Rectal smooth muscle tissue (tissue), 1 donor: ENCODE measurements at regions not wholly inside any gene's neighbourhood (a gene's known extent, or its start where the extent isn't known, plus 50 kb on each side); places are given as distances from the start of the nearest gene placed in this dataset.

Source experiments
- H3K27ac ChIP-seq: one replicate; pipeline ENCODE4 v1.7.0; 2013; ENCODE audit warnings: low read depth, low read length, inconsistent platforms
- H3K27me3 ChIP-seq: one replicate; pipeline ENCODE4 v1.7.0; 2013; ENCODE audit warnings: low read length; ENCODE audit not compliant: control insufficient read depth, insufficient read depth
- H3K36me3 ChIP-seq: one replicate; pipeline ENCODE4 v1.7.0; 2013; ENCODE audit warnings: low read length; ENCODE audit not compliant: control insufficient read depth, insufficient read depth
- H3K4me1 ChIP-seq: one replicate; pipeline ENCODE4 v1.7.0; 2013; ENCODE audit warnings: low read length; ENCODE audit not compliant: control insufficient read depth, insufficient read depth
- H3K4me3 ChIP-seq: one replicate; pipeline ENCODE4 v1.7.0; 2013; ENCODE audit warnings: low read length
- H3K9ac ChIP-seq: one replicate; pipeline ENCODE4 v1.7.0; 2013; ENCODE audit warnings: low read length

- no peaks in the 10 kb centered on the region for H3K36me3 ChIP-seq
- H3K4me1 ChIP-seq: no peaks in the 10 kb centered on the region
- no peak overlapping the region for H3K4me3 ChIP-seq
- H3K27ac ChIP-seq: no peak overlapping the region
- no peaks in the 10 kb centered on the region for H3K27me3 ChIP-seq
- no peak overlapping the region for H3K9ac ChIP-seq
Observed at GRCh38 chr2:221060376-221060775, 511.7 kb downstream of the EPHA4 start.

DNA sequence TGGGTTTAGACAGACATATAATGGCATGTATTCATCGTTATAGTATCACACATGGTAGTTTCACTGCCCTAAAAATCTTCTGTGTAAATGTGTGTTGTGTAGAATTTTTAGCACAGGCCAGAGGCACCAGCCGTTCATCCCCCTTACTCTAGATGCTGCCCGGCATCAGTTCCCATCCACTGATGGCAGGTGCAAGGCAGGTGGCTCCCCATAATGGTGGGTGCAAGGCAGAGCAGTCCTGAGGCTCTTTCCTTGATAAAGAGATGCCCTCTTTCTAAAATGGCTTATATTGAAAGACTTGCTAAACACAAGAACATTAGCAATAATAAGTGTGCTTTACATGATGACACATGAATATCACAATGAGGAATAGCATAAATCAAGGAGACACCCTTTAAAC lies 508.5 kb downstream of the EPHA4 start:
- Histone ChIP-seq H3K4me1 (no peaks in the 10 kb centered on the region), H3K4me3 (no peak overlapping the region), H3K27me3 (no peaks in the 10 kb centered on the region), H3K36me3 (no peaks in the 10 kb centered on the region), H3K27ac (no peak overlapping the region), H3K9ac (no peak overlapping the region)

DNA sequence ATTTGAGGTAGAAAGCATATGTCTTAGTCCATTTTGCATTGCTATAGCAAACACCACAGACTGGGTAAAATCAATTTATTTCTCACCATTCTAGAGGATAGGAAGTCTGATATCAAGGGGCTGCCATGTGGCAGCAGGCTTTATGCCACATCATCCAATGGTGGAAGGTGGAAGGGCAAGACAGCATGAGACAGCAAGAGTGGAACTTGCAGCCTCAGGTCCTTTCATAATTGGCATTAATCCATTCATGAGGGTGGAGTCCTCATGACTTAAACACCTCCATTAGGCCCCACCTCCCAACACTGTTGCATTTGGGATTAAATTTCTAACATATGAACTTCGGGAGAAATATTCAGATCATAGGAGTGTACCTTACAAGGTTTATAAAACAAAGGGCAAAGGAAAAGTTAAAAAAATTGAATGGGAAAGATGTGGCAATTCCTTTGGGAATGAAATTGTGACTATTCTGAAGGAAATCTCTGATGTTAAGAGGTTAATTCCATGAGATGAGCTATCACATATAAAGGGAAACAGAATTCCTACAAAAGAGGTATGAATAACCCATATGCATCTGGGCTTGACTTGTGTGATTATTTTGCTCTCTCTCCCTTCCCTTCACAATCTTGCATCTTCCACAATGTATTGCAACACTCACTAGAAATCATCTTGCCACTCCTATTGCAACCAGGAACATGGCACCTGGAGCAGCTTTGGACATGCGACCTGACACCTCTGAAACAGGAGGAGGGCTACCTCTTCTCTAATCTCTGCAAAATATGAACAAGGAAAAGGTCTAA lies 507.8 kb downstream of the EPHA4 start:
- no peaks in the 10 kb centered on the region for H3K27me3 ChIP-seq
- no peaks in the 10 kb centered on the region for H3K4me1 ChIP-seq
- H3K4me3 ChIP-seq: no peak overlapping the region
- no peaks in the 10 kb centered on the region for H3K36me3 ChIP-seq
- H3K9ac ChIP-seq: no peak overlapping the region
- no peak overlapping the region for H3K27ac ChIP-seq

GRCh38 chr2:221064880-221065279 lies 507.2 kb downstream of the EPHA4 start:
- H3K27ac ChIP-seq: no peak overlapping the region
- no peaks in the 10 kb centered on the region for H3K27me3 ChIP-seq
- H3K36me3 ChIP-seq: no peaks in the 10 kb centered on the region
- no peaks in the 10 kb centered on the region for H3K4me1 ChIP-seq
- no peak overlapping the region for H3K4me3 ChIP-seq
- H3K9ac ChIP-seq: no peak overlapping the region

DNA sequence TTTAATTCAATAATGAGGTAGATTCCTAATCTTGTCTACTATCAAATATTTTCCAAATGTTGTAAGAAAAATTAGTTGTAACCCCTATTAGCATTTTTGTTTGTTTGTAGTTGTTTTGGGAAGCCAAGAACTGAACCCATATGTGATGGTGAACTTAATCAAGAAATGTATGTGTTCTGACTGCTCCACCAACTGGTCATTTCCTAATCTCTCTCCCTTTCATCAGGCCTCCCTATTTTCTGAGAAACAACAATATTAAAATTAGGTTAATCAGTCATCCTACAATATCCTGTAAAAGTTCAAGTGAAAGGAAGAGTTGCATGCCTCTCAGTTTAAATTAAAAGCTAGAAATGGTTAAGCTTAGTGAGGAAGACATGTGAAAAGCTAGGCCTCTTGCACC lies 504.0 kb downstream of the EPHA4 start:
- Histone ChIP-seq H3K9ac (no peak overlapping the region), H3K4me3 (no peak overlapping the region), H3K4me1 (no peaks in the 10 kb centered on the region)

GRCh38 chr2:221070106-221070505 lies 502.0 kb downstream of the EPHA4 start:
- no peaks in the 10 kb centered on the region for H3K27me3 ChIP-seq
- H3K4me1 ChIP-seq: no peaks in the 10 kb centered on the region
- no peak overlapping the region for H3K27ac ChIP-seq
- H3K4me3 ChIP-seq: no peak overlapping the region
- H3K9ac ChIP-seq: no peak overlapping the region
- H3K36me3 ChIP-seq: no peaks in the 10 kb centered on the region

More for the DNA sequence above, 504.0 kb downstream of the EPHA4 start:
- Histone ChIP-seq H3K36me3 (no peaks in the 10 kb centered on the region), H3K27me3 (no peaks in the 10 kb centered on the region), H3K27ac (no peak overlapping the region)

- Histone ChIP-seq H3K27ac (no peak overlapping the region), H3K4me1 (no peaks in the 10 kb centered on the region), H3K36me3 (no peaks in the 10 kb centered on the region), H3K27me3 (no peaks in the 10 kb centered on the region), H3K9ac (no peak overlapping the region), H3K4me3 (no peak overlapping the region)
Observed at GRCh38 chr2:221073326-221074049, 498.6 kb downstream of the EPHA4 start.

- H3K4me3 ChIP-seq: no peak overlapping the region
- no peaks in the 10 kb centered on the region for H3K4me1 ChIP-seq
- no peaks in the 10 kb centered on the region for H3K27me3 ChIP-seq
- no peaks in the 10 kb centered on the region for H3K36me3 ChIP-seq
- H3K27ac ChIP-seq: no peak overlapping the region
- H3K9ac ChIP-seq: no peak overlapping the region
Observed at GRCh38 chr2:221074238-221074637, 497.9 kb downstream of the EPHA4 start.

DNA sequence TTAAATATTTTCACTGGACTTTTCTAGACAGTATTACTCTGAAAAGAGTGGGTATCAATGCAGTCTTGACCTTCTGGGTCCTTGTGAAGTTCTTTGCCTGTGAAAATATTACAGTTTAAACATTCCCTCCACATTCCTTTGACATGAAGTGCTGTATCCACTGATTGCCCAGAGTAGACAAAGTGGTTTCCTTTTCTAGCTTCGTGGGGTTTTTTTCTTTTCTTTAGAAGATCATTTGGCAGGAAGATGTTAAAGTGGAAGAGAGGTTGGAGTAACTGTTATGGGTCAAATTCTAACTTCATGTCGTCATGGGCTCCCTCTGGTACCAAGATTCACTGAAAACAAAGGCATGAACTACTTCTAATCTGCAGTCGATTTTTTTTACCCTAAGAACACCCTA lies 496.9 kb downstream of the EPHA4 start:
- H3K27me3 ChIP-seq: no peaks in the 10 kb centered on the region
- no peak overlapping the region for H3K9ac ChIP-seq
- H3K36me3 ChIP-seq: no peaks in the 10 kb centered on the region
- H3K27ac ChIP-seq: no peak overlapping the region
- no peaks in the 10 kb centered on the region for H3K4me1 ChIP-seq
- no peak overlapping the region for H3K4me3 ChIP-seq

GRCh38 chr2:221077251-221077650 lies 494.9 kb downstream of the EPHA4 start:
- Histone ChIP-seq H3K4me1 (no peaks in the 10 kb centered on the region), H3K36me3 (no peaks in the 10 kb centered on the region)

GRCh38 chr2:221077799-221078198 lies 494.3 kb downstream of the EPHA4 start:
- H3K27me3 ChIP-seq: no peaks in the 10 kb centered on the region
- no peak overlapping the region for H3K27ac ChIP-seq
- no peaks in the 10 kb centered on the region for H3K4me1 ChIP-seq
- H3K36me3 ChIP-seq: no peaks in the 10 kb centered on the region
- H3K9ac ChIP-seq: no peak overlapping the region
- H3K4me3 ChIP-seq: no peak overlapping the region

More at GRCh38 chr2:221077251-221077650, 494.9 kb downstream of the EPHA4 start:
- Histone ChIP-seq H3K27ac (no peak overlapping the region), H3K27me3 (no peaks in the 10 kb centered on the region), H3K9ac (no peak overlapping the region), H3K4me3 (no peak overlapping the region)

DNA sequence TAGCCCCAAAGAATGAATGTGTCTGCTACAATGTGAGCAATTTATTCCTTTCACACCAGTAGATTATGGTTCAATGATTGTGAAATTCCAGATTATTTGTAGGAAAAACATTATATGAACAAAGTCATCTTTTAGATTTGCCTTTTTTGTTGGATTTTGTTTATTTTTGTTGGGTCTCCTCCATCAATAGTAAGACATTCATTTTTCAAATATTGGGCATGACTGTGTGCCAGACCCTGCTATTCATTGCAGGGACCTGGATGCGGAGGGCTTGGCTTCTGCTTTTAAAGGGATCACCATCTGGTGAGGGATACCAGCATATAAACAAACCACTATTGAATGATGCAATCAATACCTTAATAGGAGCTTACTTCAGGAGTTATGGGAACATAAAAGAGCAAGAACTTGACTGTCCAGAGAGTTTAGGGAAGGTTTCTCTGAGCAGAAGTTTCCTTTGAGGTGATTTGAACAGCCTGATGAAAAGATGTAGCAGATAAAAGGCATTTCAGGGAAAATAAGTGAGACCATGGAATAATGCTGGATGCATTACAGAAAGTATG lies 486.7 kb downstream of the EPHA4 start:
- no peaks in the 10 kb centered on the region for H3K4me1 ChIP-seq
- H3K4me3 ChIP-seq: no peak overlapping the region
- H3K27me3 ChIP-seq: no peaks in the 10 kb centered on the region
- no peak overlapping the region for H3K27ac ChIP-seq
- no peak overlapping the region for H3K9ac ChIP-seq
- H3K36me3 ChIP-seq: no peaks in the 10 kb centered on the region
